Upper lobe of left lung (tissue), 6 donors: ENCODE measurements at regions not wholly inside any gene's neighbourhood (a gene's known extent, or its start where the extent isn't known, plus 50 kb on each side); places are given as distances from the start of the nearest gene placed in this dataset.

Source experiments
- ATAC-seq, 2 donors: fragments of 200-7000 bp; cut with Tn5 transposase; one replicate each; pipeline ENCODE4 v1.9.1; 2022; ENCODE audit warnings: mild to moderate bottlenecking in 2 of 2, moderate library complexity in 2 of 2; ENCODE audit not compliant: low FRiP score in 2 of 2
- DNase-seq, 2 donors: peaks; one replicate each; pipeline ENCODE4 v3.0.0-alpha.2; 2019 to 2020
- H3K27ac ChIP-seq, 4 donors: fragments of 200-600 bp; sonication (generic); one replicate each; pipeline ENCODE4 v1.5.1; 2016 to 2019
- H3K27me3 ChIP-seq, 4 donors: fragments of 200-600 bp; sonication (generic); one replicate each; pipeline ENCODE4 v1.5.1; 2017 to 2019
- H3K36me3 ChIP-seq, 4 donors: fragments of 200-600 bp; sonication (generic); one replicate each; pipeline ENCODE4 v1.5.1; 2016 to 2019
- H3K4me1 ChIP-seq, 4 donors: fragments of 200-600 bp; sonication (generic); one replicate each; pipeline ENCODE4 v1.5.1; 2018 to 2019
- H3K4me3 ChIP-seq, 4 donors: fragments of 200-600 bp; sonication (generic); one replicate each; pipeline ENCODE4 v1.5.1; 2017 to 2019; ENCODE audit warnings: mild to moderate bottlenecking in 2 of 4, moderate library complexity in 1 of 4
- H3K9me3 ChIP-seq, 4 donors: fragments of 200-600 bp; sonication (generic); one replicate each; pipeline ENCODE4 v1.5.1; 2018 to 2019
- CTCF ChIP-seq, 6 experiments: fragments of 450-650 bp in 4 of 6; fragments of 200-600 bp in 2 of 6; sonication (generic) in 2 of 6; IDR thresholded peaks; one replicate each; pipeline ENCODE4 v1.5.1; 2016 to 2019; ENCODE audit warnings: antibody characterized with exemption in 6 of 6
- EP300 ChIP-seq, 4 donors: sonication (generic); formaldehyde crosslinking; IDR thresholded peaks; one replicate each; pipeline ENCODE4 v1.5.1; 2017; ENCODE audit warnings: antibody characterized with exemption in 4 of 4, control low read depth in 2 of 4
- POLR2A ChIP-seq, 4 donors: fragments of 450-650 bp; IDR thresholded peaks; one replicate each; pipeline ENCODE4 v1.5.1; 2016 to 2017; ENCODE audit warnings: antibody characterized with exemption in 4 of 4, mild to moderate bottlenecking in 2 of 4
- POLR2AphosphoS5 ChIP-seq, 2 donors: sonication (generic); formaldehyde crosslinking; IDR thresholded peaks; one replicate each; pipeline ENCODE4 v1.5.1; 2017; ENCODE audit warnings: antibody characterized with exemption in 2 of 2
- WGBS, 2 donors: methylation state at CpG; one replicate each; pipeline ENCODE4 v1.1.5; 2017 to 2018; 5-methylcytosine and 5-hydroxymethylcytosine counted together
- donor health status: DM: no; HTN: no; CAD: no; lungs with moderate emphysema.
- donor health status: DM: no; HTN: yes; CAD: no; lungs with severe emphysema.

DNA sequence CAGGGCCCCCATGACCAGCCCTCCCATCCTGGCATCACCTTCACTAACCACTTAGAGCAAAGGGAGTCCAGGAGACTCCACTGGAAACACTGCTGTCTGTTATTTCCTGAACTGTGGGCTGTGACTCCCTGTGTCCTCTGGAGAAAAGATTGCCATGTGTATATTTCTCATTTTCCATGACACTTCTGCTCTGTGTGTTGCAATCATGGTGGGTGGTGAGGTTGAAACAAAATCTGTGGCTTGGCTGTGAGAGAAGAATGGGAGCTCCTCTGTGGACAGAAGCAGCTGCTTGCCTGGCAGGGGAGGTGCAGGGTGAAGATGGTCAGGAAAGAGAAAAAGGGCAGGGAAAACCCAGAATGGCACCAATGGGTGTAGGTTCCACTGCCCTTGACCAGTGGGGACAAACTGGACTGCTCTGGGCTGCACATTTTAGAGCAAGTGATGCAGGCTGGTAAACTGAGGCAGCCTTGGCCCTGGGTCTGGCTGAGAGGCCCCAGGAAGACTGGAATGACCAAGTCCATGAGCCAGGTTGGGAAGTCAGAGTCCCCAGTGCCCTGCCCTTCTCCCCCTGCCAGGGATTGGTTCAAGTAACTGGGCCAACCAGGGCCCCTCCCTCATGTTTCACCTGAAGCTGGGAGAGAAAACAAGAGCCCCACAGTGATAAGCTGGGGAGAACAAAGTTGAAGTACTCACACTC lies 314.3 kb downstream of the C16orf95 start:
- H3K9me3 ChIP-seq: no peaks in the 10 kb centered on the region
- H3K27me3 ChIP-seq: no peaks in the 10 kb centered on the region
- no peak overlapping the region for H3K4me3 ChIP-seq
- H3K36me3 ChIP-seq: no peaks in the 10 kb centered on the region
- no peak overlapping the region for H3K27ac ChIP-seq
- DNase-seq: no peak
- no peaks in the 10 kb centered on the region for H3K4me1 ChIP-seq
- peak in 1 of 2 donors; percentile 58 for ATAC-seq
- TF ChIP-seq POLR2AphosphoS5 (IDR thresholded peaks at IDR 0.05) (no peak), POLR2A (IDR thresholded peaks at IDR 0.05) (no peak), CTCF (IDR thresholded peaks at IDR 0.05) (no peak), EP300 (IDR thresholded peaks at IDR 0.05) (no peak)

GRCh38 chr16:87003414-87003755 lies 313.8 kb downstream of the C16orf95 start:
- Histone ChIP-seq H3K27ac (no peak overlapping the region), H3K27me3 (no peaks in the 10 kb centered on the region), H3K36me3 (no peaks in the 10 kb centered on the region), H3K4me3 (no peak overlapping the region), H3K9me3 (peaks cover 0 to under 1% (median 0%) of the 10 kb centered on the region in 4 donors), H3K4me1 (no peaks in the 10 kb centered on the region)
- ATAC-seq (no peak), DNase-seq (no peak)
- TF ChIP-seq EP300 (IDR thresholded peaks at IDR 0.05) (no peak), CTCF (IDR thresholded peaks at IDR 0.05) (no peak), POLR2A (IDR thresholded peaks at IDR 0.05) (no peak)
- 59 to 69% methylated on average over 2 of the region's 2 CpGs for WGBS, 2 donors

- Histone ChIP-seq H3K36me3 (no peaks in the 10 kb centered on the region), H3K27me3 (no peaks in the 10 kb centered on the region), H3K27ac (no peak overlapping the region), H3K4me3 (no peak overlapping the region), H3K9me3 (peaks cover 0 to 5% (median 0%) of the 10 kb centered on the region in 4 donors), H3K4me1 (no peaks in the 10 kb centered on the region)
- DNase-seq: no peak
- TF ChIP-seq CTCF (IDR thresholded peaks at IDR 0.05): no peak
- TF ChIP-seq POLR2A (IDR thresholded peaks at IDR 0.05): no peak
- TF ChIP-seq POLR2AphosphoS5 (IDR thresholded peaks at IDR 0.05): no peak
- TF ChIP-seq EP300 (IDR thresholded peaks at IDR 0.05): no peak
- no peak for ATAC-seq
- 85 to 100% methylated on average over 2 to 6 of the region's 6 CpGs for WGBS, 2 donors
Measured at GRCh38 chr16:87006021-87006420, 311.2 kb downstream of the C16orf95 start.

- no peak for DNase-seq
- no peak overlapping the region for H3K27ac ChIP-seq
- no peaks in the 10 kb centered on the region for H3K4me1 ChIP-seq
- ATAC-seq: peak in 1 of 2 donors; percentile 25
- no peak for TF ChIP-seq POLR2AphosphoS5 (IDR thresholded peaks at IDR 0.05)
- no peak for TF ChIP-seq EP300 (IDR thresholded peaks at IDR 0.05)
- TF ChIP-seq POLR2A (IDR thresholded peaks at IDR 0.05): no peak
- TF ChIP-seq CTCF (IDR thresholded peaks at IDR 0.05): no peak
- H3K27me3 ChIP-seq: no peaks in the 10 kb centered on the region
- H3K9me3 ChIP-seq: peaks cover 0 to 5% (median 0%) of the 10 kb centered on the region in 4 donors
- WGBS, 2 donors: 80 to 85% methylated on average over 10 to 12 of the region's 12 CpGs
- no peak overlapping the region for H3K4me3 ChIP-seq
- H3K36me3 ChIP-seq: no peaks in the 10 kb centered on the region
Measured at GRCh38 chr16:87006789-87007745, 310.1 kb downstream of the C16orf95 start.
